ENCODE measurements at regions not wholly inside any gene's neighbourhood (a gene's known extent, or its start where the extent isn't known, plus 50 kb on each side); places are given as distances from the start of the nearest gene placed in this dataset.

DNA sequence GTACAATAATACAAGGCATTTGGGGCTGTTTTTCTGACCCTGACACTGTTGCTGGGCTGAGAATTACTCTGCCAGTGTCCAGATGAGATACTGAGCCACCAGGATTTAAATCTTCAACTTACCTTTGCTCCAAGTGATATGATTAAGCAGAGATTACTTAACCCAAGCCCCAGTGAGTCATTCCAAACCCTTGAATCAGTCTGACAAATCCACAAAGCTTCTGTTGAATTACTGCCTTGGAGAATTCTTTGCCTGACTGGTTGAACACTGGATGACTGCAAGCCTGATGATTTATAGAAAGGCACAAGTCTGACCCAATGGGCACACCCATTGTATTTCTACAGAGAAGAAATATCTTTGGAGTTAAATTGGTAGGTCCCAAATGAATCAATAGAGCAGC is 88.2 kb upstream of the TSC22D2 start:
- H3K4me3 ChIP-seq (replicated peaks; ENCODE audit: low read depth, low read length): no peak overlapping the region
- DNase-seq (ENCODE audit: low read depth): peak; percentile 85
- TF ChIP-seq, protein P1, sequence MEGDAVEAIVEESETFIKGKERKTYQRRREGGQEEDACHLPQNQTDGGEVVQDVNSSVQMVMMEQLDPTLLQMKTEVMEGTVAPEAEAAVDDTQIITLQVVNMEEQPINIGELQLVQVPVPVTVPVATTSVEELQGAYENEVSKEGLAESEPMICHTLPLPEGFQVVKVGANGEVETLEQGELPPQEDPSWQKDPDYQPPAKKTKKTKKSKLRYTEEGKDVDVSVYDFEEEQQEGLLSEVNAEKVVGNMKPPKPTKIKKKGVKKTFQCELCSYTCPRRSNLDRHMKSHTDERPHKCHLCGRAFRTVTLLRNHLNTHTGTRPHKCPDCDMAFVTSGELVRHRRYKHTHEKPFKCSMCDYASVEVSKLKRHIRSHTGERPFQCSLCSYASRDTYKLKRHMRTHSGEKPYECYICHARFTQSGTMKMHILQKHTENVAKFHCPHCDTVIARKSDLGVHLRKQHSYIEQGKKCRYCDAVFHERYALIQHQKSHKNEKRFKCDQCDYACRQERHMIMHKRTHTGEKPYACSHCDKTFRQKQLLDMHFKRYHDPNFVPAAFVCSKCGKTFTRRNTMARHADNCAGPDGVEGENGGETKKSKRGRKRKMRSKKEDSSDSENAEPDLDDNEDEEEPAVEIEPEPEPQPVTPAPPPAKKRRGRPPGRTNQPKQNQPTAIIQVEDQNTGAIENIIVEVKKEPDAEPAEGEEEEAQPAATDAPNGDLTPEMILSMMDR (IDR thresholded peaks at IDR 0.05; ENCODE audit: low read length, missing control alignments): no peak

DNA sequence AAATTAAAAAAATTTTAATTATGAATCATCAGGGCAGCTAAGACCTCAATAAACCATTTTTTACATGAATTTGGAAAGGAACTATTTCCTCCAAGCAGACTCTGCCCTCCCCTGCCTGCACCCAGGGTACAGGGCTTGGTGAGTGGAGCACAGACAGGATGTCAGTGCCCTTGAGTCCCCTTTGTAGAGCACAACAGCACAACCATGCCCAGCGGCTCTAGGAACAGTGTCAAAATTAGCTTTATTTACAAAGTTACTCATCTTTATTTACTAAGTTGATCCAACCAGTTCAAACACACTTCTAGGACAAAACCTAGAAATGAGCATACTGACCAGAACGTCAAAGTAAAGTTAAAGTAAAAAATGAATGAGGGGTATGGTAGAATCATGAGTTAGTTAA is 90.6 kb upstream of the TSC22D2 start:
- H3K4me3 ChIP-seq (replicated peaks; ENCODE audit: low read depth, low read length): no peak overlapping the region
- no peak for DNase-seq (ENCODE audit: low read depth)
- TF ChIP-seq, protein P1 (IDR thresholded peaks at IDR 0.05; ENCODE audit: low read length, missing control alignments): no peak

- H3K4me3 ChIP-seq (replicated peaks; ENCODE audit: low read depth, low read length): no peak overlapping the region
- DNase-seq (ENCODE audit: low read depth): no peak
- TF ChIP-seq, protein P1 (IDR thresholded peaks at IDR 0.05; ENCODE audit: low read length, missing control alignments): no peak
Measured at GRCh38 chr3:150315721-150316120, 92.4 kb upstream of the TSC22D2 start.

GRCh38 chr3:150314248-150315004 is 93.7 kb upstream of the TSC22D2 start:
- TF ChIP-seq, protein P1 (IDR thresholded peaks at IDR 0.05; ENCODE audit: low read length, missing control alignments): no peak
- no peak overlapping the region for H3K4me3 ChIP-seq (replicated peaks; ENCODE audit: low read depth, low read length)
- no peak for DNase-seq (ENCODE audit: low read depth)

- TF ChIP-seq, protein P1 (IDR thresholded peaks at IDR 0.05; ENCODE audit: low read length, missing control alignments): no peak
- no peak for DNase-seq (ENCODE audit: low read depth)
- H3K4me3 ChIP-seq (replicated peaks; ENCODE audit: low read depth, low read length): no peak overlapping the region
Measured at GRCh38 chr3:150312018-150312657, 96.0 kb upstream of the TSC22D2 start.

GRCh38 chr3:150311156-150311555 is 96.9 kb upstream of the TSC22D2 start:
- TF ChIP-seq, protein P1 (IDR thresholded peaks at IDR 0.05; ENCODE audit: low read length, missing control alignments): no peak
- DNase-seq (ENCODE audit: low read depth): no peak
- H3K4me3 ChIP-seq (replicated peaks; ENCODE audit: low read depth, low read length): no peak overlapping the region

All from fibroblast of pulmonary artery (primary cell).